ENCODE measurements at regions not wholly inside any gene's neighbourhood (a gene's known extent, or its start where the extent isn't known, plus 50 kb on each side); places are given as distances from the start of the nearest gene placed in this dataset.

- ChIA-PET POLR2A (no interaction called here), CTCF (interaction anchor here (0.7 kb wide), 1 partner anchor 348 kb away, joined by 3 read pairs; no protein-coding TSS in a partner anchor)
- H3K9me3 ChIP-seq (ENCODE audit: control insufficient read depth, insufficient read depth, low read depth, low read length) = no peaks in the 10 kb centered on the region
- H3K36me3 ChIP-seq (ENCODE audit: control insufficient read depth in 2 of 2, insufficient read depth in 1 of 2, low read length in 2 of 2) = no peaks in the 10 kb centered on the region
- no peak overlapping the region for H3K4me3 ChIP-seq (ENCODE audit: low read depth, low read length)
- no peak overlapping the region for H3K27ac ChIP-seq (ENCODE audit: extremely low read depth, low read depth, low read length)
- TF ChIP-seq ZNF777 (tag by site-specific recombination; IDR thresholded peaks at IDR 0.05; ENCODE audit: borderline replicate concordance) (no peak), PRDM1 (tag by site-specific recombination; IDR thresholded peaks at IDR 0.05) (no peak), ZNF768 (tag by site-specific recombination; IDR thresholded peaks at IDR 0.05) (no peak), ZSCAN4 (tag by site-specific recombination; IDR thresholded peaks at IDR 0.05) (no peak), ZNF514 (tag by site-specific recombination; IDR thresholded peaks at IDR 0.05) (no peak), ZBTB21 (tag by site-specific recombination; IDR thresholded peaks at IDR 0.05) (no peak)
- peaks cover 18% of the 10 kb centered on the region for H3K4me1 ChIP-seq (ENCODE audit: control insufficient read depth, insufficient read depth, low read length)
These were observed 366.6 kb downstream of the OSTF1 start for GRCh38 chr9:75454891-75455290.

GRCh38 chr9:75455444-75455921 lies 367.2 kb downstream of the OSTF1 start:
- ChIA-PET CTCF (interaction anchor here (0.6 kb wide), 1 partner anchor 13 kb away, joined by 4 read pairs; no protein-coding TSS in a partner anchor), POLR2A (no interaction called here)
- no peak overlapping the region for H3K27ac ChIP-seq (ENCODE audit: extremely low read depth, low read depth, low read length)
- no peak overlapping the region for H3K4me3 ChIP-seq (ENCODE audit: low read depth, low read length)
- H3K9me3 ChIP-seq (ENCODE audit: control insufficient read depth, insufficient read depth, low read depth, low read length) = no peaks in the 10 kb centered on the region
- TF ChIP-seq ZNF785 (tag by site-specific recombination; IDR thresholded peaks at IDR 0.05) = no peak
- no peak for TF ChIP-seq ELK4 (IDR thresholded peaks at IDR 0.05; ENCODE audit: borderline replicate concordance, low read depth, low read length)
- no peak for TF ChIP-seq ZNF302 (tag by site-specific recombination; IDR thresholded peaks at IDR 0.05; ENCODE audit: low read depth)
- TF ChIP-seq HOXC10 (CRISPR knock-in tag; IDR thresholded peaks at IDR 0.05) = no peak
- TF ChIP-seq ZNF629 (tag by site-specific recombination; IDR thresholded peaks at IDR 0.05) = 0 out of 2 replicates have a peak, but pooled peaks have one; percentile 14
- no peak for TF ChIP-seq PRDM6 (tag by site-specific recombination; IDR thresholded peaks at IDR 0.05)
- TF ChIP-seq ZNF707 (tag by site-specific recombination; IDR thresholded peaks at IDR 0.05) = no peak
- no peak for TF ChIP-seq ZFP37 (tag by site-specific recombination; IDR thresholded peaks at IDR 0.05)
- H3K4me1 ChIP-seq (ENCODE audit: control insufficient read depth, insufficient read depth, low read length) = peaks cover 16% of the 10 kb centered on the region
- H3K36me3 ChIP-seq (ENCODE audit: control insufficient read depth in 2 of 2, insufficient read depth in 1 of 2, low read length in 2 of 2) = no peaks in the 10 kb centered on the region

- H3K9me3 ChIP-seq (ENCODE audit: control insufficient read depth, insufficient read depth, low read depth, low read length) = no peaks in the 10 kb centered on the region
- no peak overlapping the region for H3K27ac ChIP-seq (ENCODE audit: extremely low read depth, low read depth, low read length)
- CTCF ChIA-PET = no interaction called here
- peaks cover 8% of the 10 kb centered on the region; the same call in 1 of the 2 replicates for H3K4me1 ChIP-seq (ENCODE audit: control insufficient read depth, insufficient read depth, low read length)
- POLR2A ChIA-PET = no interaction called here
- H3K4me3 ChIP-seq (ENCODE audit: low read depth, low read length) = no peak overlapping the region
- H3K36me3 ChIP-seq (ENCODE audit: control insufficient read depth in 2 of 2, insufficient read depth in 1 of 2, low read length in 2 of 2) = no peaks in the 10 kb centered on the region
- TF ChIP-seq PRDM1 (tag by site-specific recombination; IDR thresholded peaks at IDR 0.05) (no peak), ZBTB6 (tag by site-specific recombination; IDR thresholded peaks at IDR 0.05) (no peak), PRDM6 (tag by site-specific recombination; IDR thresholded peaks at IDR 0.05) (no peak), HOXA7 (CRISPR knock-in tag; IDR thresholded peaks at IDR 0.05; ENCODE audit: borderline replicate concordance) (no peak), ZNF248 (tag by site-specific recombination; IDR thresholded peaks at IDR 0.05) (no peak), BCL11A (tag by site-specific recombination; IDR thresholded peaks at IDR 0.05; ENCODE audit: low read depth) (no peak), TRIM28 (IDR thresholded peaks at IDR 0.05; ENCODE audit: borderline replicate concordance, low read length) (no peak), ZSCAN23 (tag by site-specific recombination; IDR thresholded peaks at IDR 0.05) (no peak), OSR2 (tag by site-specific recombination; IDR thresholded peaks at IDR 0.05) (no peak), ZEB2 (tag by site-specific recombination; IDR thresholded peaks at IDR 0.05) (no peak), ZNF623 (tag by site-specific recombination; IDR thresholded peaks at IDR 0.05) (no peak)
These were observed 368.4 kb downstream of the OSTF1 start for GRCh38 chr9:75456698-75457097.

Data from HEK293 (cell line).